Endodermal cell (in vitro differentiated cells): ENCODE measurements at regions not wholly inside any gene's neighbourhood (a gene's known extent, or its start where the extent isn't known, plus 50 kb on each side); places are given as distances from the start of the nearest gene placed in this dataset.

Source experiments
- DNase-seq: peaks from one replicate; pipeline ENCODE4 v3.0.0-alpha.2; 2017
- H3K27ac ChIP-seq: 2 replicates; pipeline ENCODE4 v1.5.1; 2013; ENCODE audit warnings: mild to moderate bottlenecking, low read depth, low read length, moderate library complexity
- H3K27me3 ChIP-seq: 2 replicates; pipeline ENCODE4 v1.6.1; 2013; ENCODE audit warnings: mild to moderate bottlenecking, low read length, moderate library complexity; ENCODE audit not compliant: insufficient read depth, control insufficient read depth, poor library complexity, severe bottlenecking
- H3K36me3 ChIP-seq: 2 replicates; pipeline ENCODE4 v1.7.0; 2013; ENCODE audit warnings: mild to moderate bottlenecking, low read length, moderate library complexity; ENCODE audit not compliant: control insufficient read depth, insufficient read depth
- H3K4me1 ChIP-seq: one replicate; pipeline ENCODE4 v1.7.0; 2013; ENCODE audit warnings: low read length; ENCODE audit not compliant: control insufficient read depth, insufficient read depth
- H3K4me3 ChIP-seq: 2 replicates; pipeline ENCODE4 v1.5.1; 2013; ENCODE audit warnings: mild to moderate bottlenecking, low read length, moderate library complexity
- H3K9ac ChIP-seq: 2 replicates; pipeline ENCODE4 v1.6.1; 2013; ENCODE audit warnings: mild to moderate bottlenecking, low read length, moderate library complexity; ENCODE audit not compliant: poor library complexity, severe bottlenecking; ENCODE audit errors: extremely low read depth
- H3K9me3 ChIP-seq: 2 replicates; pipeline ENCODE4 v1.6.1; 2013; ENCODE audit warnings: mild to moderate bottlenecking, low read length, moderate library complexity; ENCODE audit not compliant: control insufficient read depth
- H3K27ac Mint-ChIP-seq: 2 replicates; pipeline ENCODE4 v1.8.0; 2020; ENCODE audit warnings: mixed read lengths
- H3K27me3 Mint-ChIP-seq: 2 replicates; pipeline ENCODE4 v1.8.0; 2021; ENCODE audit warnings: mild to moderate bottlenecking, mixed read lengths; ENCODE audit not compliant: insufficient read depth
- H3K36me3 Mint-ChIP-seq: 2 replicates; pipeline ENCODE4 v1.8.0; 2020; ENCODE audit warnings: low read depth, mixed read lengths
- H3K4me1 Mint-ChIP-seq: 2 replicates; pipeline ENCODE4 v1.8.0; 2020; ENCODE audit warnings: mixed read lengths
- H3K4me3 Mint-ChIP-seq: 2 replicates; pipeline ENCODE4 v1.8.0; 2020; ENCODE audit warnings: mild to moderate bottlenecking, moderate library complexity, mixed read lengths
- H3K9me3 Mint-ChIP-seq: 2 replicates; pipeline ENCODE4 v1.8.0; 2020; ENCODE audit warnings: mild to moderate bottlenecking, mixed read lengths
- CTCF ChIP-seq: fragments of 200-600 bp; sonication (generic); conservative IDR thresholded peaks from 2 replicates; pipeline ENCODE4 v1.5.0; 2021; ENCODE audit warnings: antibody characterized with exemption, mild to moderate bottlenecking
- whole genome bisulfite sequencing, 2 experiments: methylation state at CpG; one replicate each; pipeline versions ENCODE4 v1.1.5 to v1.1.7; 2013; ENCODE audit warnings: missing lambda C conversion rate in 2 of 2, mixed read lengths in 1 of 2; ENCODE audit not compliant: insufficient coverage in 1 of 2, insufficient read length in 1 of 2; 5-methylcytosine and 5-hydroxymethylcytosine counted together

GRCh38 chr9:87378676-87379075 is 119.0 kb upstream of the DAPK1 start:
- H3K4me1 ChIP-seq, result peaks cover 2% of the 10 kb centered on the region
- Mint-ChIP-seq H3K4me1 (peaks cover 26% of the 10 kb centered on the region), H3K9me3 (no peaks in the 10 kb centered on the region), H3K27ac (no peak overlapping the region), H3K36me3 (no peaks in the 10 kb centered on the region), H3K27me3 (no peaks in the 10 kb centered on the region), H3K4me3 (no peak overlapping the region)
- no peaks in the 10 kb centered on the region for H3K27me3 ChIP-seq
- H3K27ac ChIP-seq, result no peak overlapping the region
- no peak for TF ChIP-seq CTCF
- 100% methylated on average over 1 of the region's 1 CpG; no CpG with 5 or more reads in 1 of the 2 experiments for WGBS, 2 experiments
- no peaks in the 10 kb centered on the region for H3K9me3 ChIP-seq
- H3K4me3 ChIP-seq, result no peak overlapping the region
- no peak overlapping the region for H3K9ac ChIP-seq
- H3K36me3 ChIP-seq, result no peaks in the 10 kb centered on the region
- DNase-seq, result no peak

- no peaks in the 10 kb centered on the region for H3K27me3 ChIP-seq
- no peak for TF ChIP-seq CTCF
- no peak overlapping the region for H3K4me3 ChIP-seq
- DNase-seq, result no peak
- Mint-ChIP-seq H3K4me3 (no peak overlapping the region), H3K27me3 (no peaks in the 10 kb centered on the region), H3K4me1 (peaks cover 20% of the 10 kb centered on the region), H3K9me3 (no peaks in the 10 kb centered on the region), H3K36me3 (no peaks in the 10 kb centered on the region), H3K27ac (no peak overlapping the region)
- 80 to 95% methylated on average over 1 to 5 of the region's 6 CpGs for WGBS, 2 experiments
- H3K4me1 ChIP-seq, result peaks cover 2% of the 10 kb centered on the region
- no peak overlapping the region for H3K27ac ChIP-seq
- no peak overlapping the region for H3K9ac ChIP-seq
- H3K36me3 ChIP-seq, result no peaks in the 10 kb centered on the region
- no peaks in the 10 kb centered on the region for H3K9me3 ChIP-seq
Measured at GRCh38 chr9:87379300-87379699, 118.4 kb upstream of the DAPK1 start.

GRCh38 chr9:87381050-87381711 is 116.5 kb upstream of the DAPK1 start:
- Histone ChIP-seq H3K4me3 (no peak overlapping the region), H3K9ac (no peak overlapping the region), H3K9me3 (no peaks in the 10 kb centered on the region), H3K4me1 (no peaks in the 10 kb centered on the region), H3K27me3 (no peaks in the 10 kb centered on the region), H3K27ac (no peak overlapping the region), H3K36me3 (no peaks in the 10 kb centered on the region)
- H3K4me3 Mint-ChIP-seq, result no peak overlapping the region
- H3K27me3 Mint-ChIP-seq, result no peaks in the 10 kb centered on the region
- WGBS, 2 experiments, result 70 to 83% methylated on average over 3 to 4 of the region's 4 CpGs
- DNase-seq, result no peak
- no peak for TF ChIP-seq CTCF
- H3K36me3 Mint-ChIP-seq, result no peaks in the 10 kb centered on the region
- H3K9me3 Mint-ChIP-seq, result no peaks in the 10 kb centered on the region
- no peak overlapping the region for H3K27ac Mint-ChIP-seq
- peaks cover 4% of the 10 kb centered on the region for H3K4me1 Mint-ChIP-seq
